Testis (tissue), 2 donors: ENCODE measurements at regions not wholly inside any gene's neighbourhood (a gene's known extent, or its start where the extent isn't known, plus 50 kb on each side); places are given as distances from the start of the nearest gene placed in this dataset.

Experiments used
- DNase-seq: peaks from one replicate; pipeline ENCODE4 v3.0.0-alpha.2; 2019
- H3K27ac ChIP-seq, 2 donors: fragments of 200-600 bp; sonication (generic); one replicate each; pipeline ENCODE4 v1.5.1; 2019
- H3K27me3 ChIP-seq: fragments of 200-600 bp; sonication (generic); one replicate; pipeline ENCODE4 v1.5.1; 2019
- H3K36me3 ChIP-seq: fragments of 200-600 bp; sonication (generic); one replicate; pipeline ENCODE4 v1.5.1; 2017; ENCODE audit warnings: low read depth; ENCODE audit errors: missing control alignments
- H3K4me1 ChIP-seq: fragments of 200-600 bp; sonication (generic); one replicate; pipeline ENCODE4 v1.5.1; 2019
- H3K4me3 ChIP-seq, 2 donors: fragments of 200-600 bp; sonication (generic); one replicate each; pipeline ENCODE4 v1.5.1; 2017 to 2019
- H3K9me3 ChIP-seq: fragments of 200-600 bp; sonication (generic); one replicate; pipeline ENCODE4 v1.5.1; 2017
- CTCF ChIP-seq, 3 experiments: fragments of 450-650 bp in 2 of 3; fragments of 200-600 bp in 1 of 3; sonication (generic) in 1 of 3; IDR thresholded peaks; one replicate each; pipeline ENCODE4 v1.5.1; 2016 to 2019; ENCODE audit warnings: antibody characterized with exemption in 3 of 3, mild to moderate bottlenecking in 2 of 3, moderate library complexity in 1 of 3
- POLR2A ChIP-seq: fragments of 450-650 bp; IDR thresholded peaks from one replicate; pipeline ENCODE4 v1.6.1; 2017; ENCODE audit warnings: antibody characterized with exemption, mild to moderate bottlenecking, moderate library complexity
- WGBS, 2 donors: methylation state at CpG; one replicate each; pipeline ENCODE4 v1.1.5; 2018; 5-methylcytosine and 5-hydroxymethylcytosine counted together
- intact Hi-C: fragments of 100-400 bp; cut with DNase I; formaldehyde crosslinking; loops from one replicate; pipeline ENCODE4 v1.15.1; 2023; ENCODE audit warnings: low total_unique reads

GRCh38 chr20:24723186-24723585 is 225.9 kb upstream of the CST7 start:
- H3K36me3 ChIP-seq, result no peaks in the 10 kb centered on the region
- TF ChIP-seq CTCF (IDR thresholded peaks at IDR 0.05) (no peak), POLR2A (no peak)
- no peak overlapping the region for H3K4me3 ChIP-seq
- H3K27me3 ChIP-seq, result no peaks in the 10 kb centered on the region
- H3K4me1 ChIP-seq, result no peaks in the 10 kb centered on the region
- DNase-seq, result no peak
- H3K9me3 ChIP-seq, result no peaks in the 10 kb centered on the region
- intact Hi-C loops, result no loop called here
- no peak overlapping the region for H3K27ac ChIP-seq
- 67 to 75% methylated on average over 3 of the region's 3 CpGs for WGBS, 2 donors

GRCh38 chr20:24723647-24724352 is 225.3 kb upstream of the CST7 start:
- no peaks in the 10 kb centered on the region for H3K27me3 ChIP-seq
- intact Hi-C loops, result no loop called here
- WGBS, 2 donors, result 62 to 64% methylated on average over 13 of the region's 13 CpGs

GRCh38 chr20:24724982-24725533 is 224.0 kb upstream of the CST7 start:
- no peaks in the 10 kb centered on the region for H3K9me3 ChIP-seq
- no peaks in the 10 kb centered on the region for H3K27me3 ChIP-seq
- H3K27ac ChIP-seq, result no peak overlapping the region
- intact Hi-C loops, result no loop called here
- 96 to 98% methylated on average over 5 of the region's 5 CpGs for WGBS, 2 donors
- H3K36me3 ChIP-seq, result no peaks in the 10 kb centered on the region
- H3K4me1 ChIP-seq, result no peaks in the 10 kb centered on the region
- no peak overlapping the region for H3K4me3 ChIP-seq
- DNase-seq, result no peak
- TF ChIP-seq POLR2A, result no peak
- TF ChIP-seq CTCF (IDR thresholded peaks at IDR 0.05), result no peak

More at GRCh38 chr20:24723647-24724352, 225.3 kb upstream of the CST7 start:
- no peak for DNase-seq
- Histone ChIP-seq H3K4me1 (no peaks in the 10 kb centered on the region), H3K27ac (no peak overlapping the region), H3K4me3 (no peak overlapping the region), H3K36me3 (no peaks in the 10 kb centered on the region), H3K9me3 (no peaks in the 10 kb centered on the region)
- TF ChIP-seq POLR2A (no peak), CTCF (IDR thresholded peaks at IDR 0.05) (no peak)

- TF ChIP-seq CTCF (IDR thresholded peaks at IDR 0.05), result no peak
- Histone ChIP-seq H3K4me3 (no peak overlapping the region), H3K27me3 (no peaks in the 10 kb centered on the region), H3K36me3 (no peaks in the 10 kb centered on the region), H3K9me3 (no peaks in the 10 kb centered on the region), H3K4me1 (no peaks in the 10 kb centered on the region), H3K27ac (no peak overlapping the region)
- DNase-seq, result no peak
- intact Hi-C loops, result no loop called here
- WGBS, 2 donors, result 97 to 100% methylated on average over 1 of the region's 1 CpG
Observed at GRCh38 chr20:24727795-24728194, 221.3 kb upstream of the CST7 start.
